MM.1S (cell line): ENCODE measurements at regions not wholly inside any gene's neighbourhood (a gene's known extent, or its start where the extent isn't known, plus 50 kb on each side); places are given as distances from the start of the nearest gene placed in this dataset.

Experiments
- EZH2 ChIP-seq: fragments of 300-600 bp; sonication (generic); optimal IDR thresholded peaks from 2 replicates; pipeline ENCODE3; 2017; ENCODE audit warnings: low read depth, mild to moderate bottlenecking, antibody characterized with exemption, low read length, mixed read lengths
- TF ChIP-seq, protein P1 (sequence below): fragments of 300-600 bp; sonication (generic); IDR thresholded peaks from 2 replicates; pipeline ENCODE4 v1.5.1; 2016; ENCODE audit warnings: antibody characterized with exemption, low read length, mixed read lengths

DNA sequence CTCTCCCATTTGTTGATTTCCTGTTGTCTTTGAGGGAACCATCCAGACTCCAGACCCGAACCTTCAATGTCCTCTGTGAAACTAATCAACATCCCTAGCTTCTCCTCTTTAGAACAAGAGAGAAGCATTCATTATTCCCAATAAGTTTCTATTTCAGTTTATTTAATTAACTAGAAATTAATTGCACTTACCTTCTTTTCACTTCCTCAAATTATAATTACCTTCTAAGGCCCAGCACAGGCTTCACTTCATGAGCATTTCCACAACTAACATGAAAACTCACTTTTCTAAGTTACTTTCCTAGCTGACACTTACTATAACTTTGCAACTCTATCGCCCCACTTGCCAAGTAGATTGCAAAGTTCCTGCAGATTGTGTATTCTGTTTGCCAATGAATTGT lies 71.6 kb upstream of the HTR2A start:
- TF ChIP-seq, protein P1, sequence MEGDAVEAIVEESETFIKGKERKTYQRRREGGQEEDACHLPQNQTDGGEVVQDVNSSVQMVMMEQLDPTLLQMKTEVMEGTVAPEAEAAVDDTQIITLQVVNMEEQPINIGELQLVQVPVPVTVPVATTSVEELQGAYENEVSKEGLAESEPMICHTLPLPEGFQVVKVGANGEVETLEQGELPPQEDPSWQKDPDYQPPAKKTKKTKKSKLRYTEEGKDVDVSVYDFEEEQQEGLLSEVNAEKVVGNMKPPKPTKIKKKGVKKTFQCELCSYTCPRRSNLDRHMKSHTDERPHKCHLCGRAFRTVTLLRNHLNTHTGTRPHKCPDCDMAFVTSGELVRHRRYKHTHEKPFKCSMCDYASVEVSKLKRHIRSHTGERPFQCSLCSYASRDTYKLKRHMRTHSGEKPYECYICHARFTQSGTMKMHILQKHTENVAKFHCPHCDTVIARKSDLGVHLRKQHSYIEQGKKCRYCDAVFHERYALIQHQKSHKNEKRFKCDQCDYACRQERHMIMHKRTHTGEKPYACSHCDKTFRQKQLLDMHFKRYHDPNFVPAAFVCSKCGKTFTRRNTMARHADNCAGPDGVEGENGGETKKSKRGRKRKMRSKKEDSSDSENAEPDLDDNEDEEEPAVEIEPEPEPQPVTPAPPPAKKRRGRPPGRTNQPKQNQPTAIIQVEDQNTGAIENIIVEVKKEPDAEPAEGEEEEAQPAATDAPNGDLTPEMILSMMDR: no peak
- TF ChIP-seq EZH2: no peak
